CD4-positive, alpha-beta T cell treated with Interleukin-6 at 100 ng/mL for 8 hours (primary cell): ENCODE measurements at regions not wholly inside any gene's neighbourhood (a gene's known extent, or its start where the extent isn't known, plus 50 kb on each side); places are given as distances from the start of the nearest gene placed in this dataset.

Experiments used
- DNase-seq: peaks from one replicate; pipeline ENCODE4 v3.0.0-alpha.2; 2020; ENCODE audit warnings: mixed read lengths, low spot score

GRCh38 chr1:4960782-4961475 lies 306.5 kb downstream of the AJAP1 start:
- DNase-seq = no peak

GRCh38 chr1:4960336-4960735 lies 305.9 kb downstream of the AJAP1 start:
- DNase-seq = no peak

GRCh38 chr1:4959216-4959615 lies 304.8 kb downstream of the AJAP1 start:
- DNase-seq = no peak

GRCh38 chr1:4957027-4957426 lies 302.6 kb downstream of the AJAP1 start:
- no peak for DNase-seq

GRCh38 chr1:4954392-4954791 lies 300.0 kb downstream of the AJAP1 start:
- no peak for DNase-seq

GRCh38 chr1:4951601-4952000 lies 297.2 kb downstream of the AJAP1 start:
- no peak for DNase-seq

- DNase-seq = no peak
These were observed 291.9 kb downstream of the AJAP1 start for GRCh38 chr1:4946343-4946742.

- DNase-seq = no peak
These were observed 290.5 kb downstream of the AJAP1 start for GRCh38 chr1:4944911-4945310.

- no peak for DNase-seq
These were observed 289.7 kb downstream of the AJAP1 start for GRCh38 chr1:4944072-4944471.

- no peak for DNase-seq
These were observed 284.9 kb downstream of the AJAP1 start for GRCh38 chr1:4939266-4939665.

GRCh38 chr1:4937876-4938534 lies 283.6 kb downstream of the AJAP1 start:
- DNase-seq = no peak

- no peak for DNase-seq
These were observed 281.4 kb downstream of the AJAP1 start for GRCh38 chr1:4935807-4936206.

GRCh38 chr1:4933232-4933631 lies 278.8 kb downstream of the AJAP1 start:
- no peak for DNase-seq

- no peak for DNase-seq
These were observed 278.1 kb downstream of the AJAP1 start for GRCh38 chr1:4932311-4933030.

GRCh38 chr1:4931486-4931885 lies 277.1 kb downstream of the AJAP1 start:
- DNase-seq = no peak

- DNase-seq = no peak
These were observed 273.8 kb downstream of the AJAP1 start for GRCh38 chr1:4928186-4928585.

- DNase-seq = no peak
These were observed 269.9 kb downstream of the AJAP1 start for GRCh38 chr1:4924356-4924755.

GRCh38 chr1:4916610-4917009 lies 262.2 kb downstream of the AJAP1 start:
- DNase-seq = no peak

GRCh38 chr1:4915154-4915553 lies 260.7 kb downstream of the AJAP1 start:
- DNase-seq = no peak

- no peak for DNase-seq
These were observed 254.1 kb downstream of the AJAP1 start for GRCh38 chr1:4908486-4908885.

GRCh38 chr1:4894566-4894965 lies 240.2 kb downstream of the AJAP1 start:
- no peak for DNase-seq

- no peak for DNase-seq
These were observed 226.2 kb downstream of the AJAP1 start for GRCh38 chr1:4880626-4881025.

GRCh38 chr1:4877426-4877825 lies 223.0 kb downstream of the AJAP1 start:
- DNase-seq = no peak
